Inferior parietal cortex (tissue), 1 donor: ENCODE measurements at regions not wholly inside any gene's neighbourhood (a gene's known extent, or its start where the extent isn't known, plus 50 kb on each side); places are given as distances from the start of the nearest gene placed in this dataset.
"Not testable (repeated sequence)": the region's sequence is repeated elsewhere in the genome, so short reads cannot be mapped to it uniquely, and the experiment has no call there.

Experiments
- DNase-seq: peaks from one replicate; pipeline ENCODE4 v3.0.0-alpha.2; 2016; ENCODE audit errors: extremely low spot score

- DNase-seq = peak; percentile 74
Measured at GRCh38 chr5:36739751-36740221, 133.4 kb downstream of the SLC1A3 start.

GRCh38 chr5:36740259-36740898 lies 134.0 kb downstream of the SLC1A3 start:
- no peak for DNase-seq

- no peak for DNase-seq
Measured at GRCh38 chr5:36741128-36741527, 134.7 kb downstream of the SLC1A3 start.

GRCh38 chr5:36743891-36744772 lies 132.4 kb upstream of the NIPBL start:
- peak; percentile 65 for DNase-seq

- peak; percentile 60 for DNase-seq
Measured at GRCh38 chr5:36744773-36745589, 131.6 kb upstream of the NIPBL start.

- DNase-seq = not testable (repeated sequence)
Measured at GRCh38 chr5:36747794-36748193, 128.8 kb upstream of the NIPBL start.

GRCh38 chr5:36751886-36752285 lies 124.7 kb upstream of the NIPBL start:
- DNase-seq = no peak

- no peak for DNase-seq
Measured at GRCh38 chr5:36755342-36755741, 121.2 kb upstream of the NIPBL start.

GRCh38 chr5:36755920-36756488 lies 120.6 kb upstream of the NIPBL start:
- no peak for DNase-seq

GRCh38 chr5:36756848-36757247 lies 119.7 kb upstream of the NIPBL start:
- DNase-seq = no peak

- no peak for DNase-seq
Measured at GRCh38 chr5:36759117-36759516, 117.5 kb upstream of the NIPBL start.

GRCh38 chr5:36763454-36763853 lies 113.1 kb upstream of the NIPBL start:
- DNase-seq = no peak

- DNase-seq = no peak
Measured at GRCh38 chr5:36765876-36766275, 110.7 kb upstream of the NIPBL start.

GRCh38 chr5:36766981-36767380 lies 109.6 kb upstream of the NIPBL start:
- DNase-seq = no peak

- DNase-seq = no peak
Measured at GRCh38 chr5:36768450-36768849, 108.1 kb upstream of the NIPBL start.

GRCh38 chr5:36769129-36769770 lies 107.3 kb upstream of the NIPBL start:
- no peak for DNase-seq

- no peak for DNase-seq
Measured at GRCh38 chr5:36770125-36770524, 106.4 kb upstream of the NIPBL start.

GRCh38 chr5:36772276-36773140 lies 104.1 kb upstream of the NIPBL start:
- no peak for DNase-seq

- DNase-seq = no peak
Measured at GRCh38 chr5:36777105-36777757, 99.3 kb upstream of the NIPBL start.

- no peak for DNase-seq
Measured at GRCh38 chr5:36778336-36778735, 98.2 kb upstream of the NIPBL start.
